ENCODE measurements at regions not wholly inside any gene's neighbourhood (a gene's known extent, or its start where the extent isn't known, plus 50 kb on each side); places are given as distances from the start of the nearest gene placed in this dataset.

GRCh38 chr4:152269448-152270191 lies 266.3 kb downstream of the FBXW7 start:
- DNase-seq (ENCODE audit: low read depth in 2 of 2, low spot score in 1 of 2), result no peak

GRCh38 chr4:152267811-152268210 lies 268.1 kb downstream of the FBXW7 start:
- DNase-seq (ENCODE audit: low read depth in 2 of 2, low spot score in 1 of 2), result no peak

- no peak for DNase-seq (ENCODE audit: low read depth in 2 of 2, low spot score in 1 of 2)
Observed at GRCh38 chr4:152266831-152267480, 268.9 kb downstream of the FBXW7 start.

GRCh38 chr4:152265149-152265621 lies 270.7 kb downstream of the FBXW7 start:
- no peak for DNase-seq (ENCODE audit: low read depth in 2 of 2, low spot score in 1 of 2)

- no peak for DNase-seq (ENCODE audit: low read depth in 2 of 2, low spot score in 1 of 2)
Observed at GRCh38 chr4:152264106-152264505, 271.8 kb downstream of the FBXW7 start.

- no peak for DNase-seq (ENCODE audit: low read depth in 2 of 2, low spot score in 1 of 2)
Observed at GRCh38 chr4:152259866-152260265, 276.0 kb downstream of the FBXW7 start.

GRCh38 chr4:152258804-152259708 lies 276.8 kb downstream of the FBXW7 start:
- DNase-seq (ENCODE audit: low read depth in 2 of 2, low spot score in 1 of 2), result no peak

- no peak for DNase-seq (ENCODE audit: low read depth in 2 of 2, low spot score in 1 of 2)
Observed at GRCh38 chr4:152258391-152258790, 277.5 kb downstream of the FBXW7 start.

GRCh38 chr4:152257601-152258066 lies 278.3 kb downstream of the FBXW7 start:
- DNase-seq (ENCODE audit: low read depth in 2 of 2, low spot score in 1 of 2), result no peak

GRCh38 chr4:152256996-152257395 lies 278.9 kb downstream of the FBXW7 start:
- no peak for DNase-seq (ENCODE audit: low read depth in 2 of 2, low spot score in 1 of 2)

- peak in 1 of 2 donors; percentile 34 for DNase-seq (ENCODE audit: low read depth in 2 of 2, low spot score in 1 of 2)
Observed at GRCh38 chr4:152255437-152255836, 280.5 kb downstream of the FBXW7 start.

GRCh38 chr4:152248347-152248746 lies 287.5 kb downstream of the FBXW7 start:
- no peak for DNase-seq (ENCODE audit: low read depth in 2 of 2, low spot score in 1 of 2)

GRCh38 chr4:152247271-152247975 lies 288.5 kb downstream of the FBXW7 start:
- no peak for DNase-seq (ENCODE audit: low read depth in 2 of 2, low spot score in 1 of 2)

- no peak for DNase-seq (ENCODE audit: low read depth in 2 of 2, low spot score in 1 of 2)
Observed at GRCh38 chr4:152246659-152247058, 289.2 kb downstream of the FBXW7 start.

- DNase-seq (ENCODE audit: low read depth in 2 of 2, low spot score in 1 of 2), result no peak
Observed at GRCh38 chr4:152245680-152246079, 290.2 kb downstream of the FBXW7 start.

GRCh38 chr4:152244659-152245058 lies 291.2 kb downstream of the FBXW7 start:
- DNase-seq (ENCODE audit: low read depth in 2 of 2, low spot score in 1 of 2), result no peak

GRCh38 chr4:152243896-152244595 lies 291.8 kb downstream of the FBXW7 start:
- DNase-seq (ENCODE audit: low read depth in 2 of 2, low spot score in 1 of 2), result no peak

- no peak for DNase-seq (ENCODE audit: low read depth in 2 of 2, low spot score in 1 of 2)
Observed at GRCh38 chr4:152243206-152243605, 292.7 kb downstream of the FBXW7 start.

GRCh38 chr4:152240232-152240631 lies 295.7 kb downstream of the FBXW7 start:
- no peak for DNase-seq (ENCODE audit: low read depth in 2 of 2, low spot score in 1 of 2)

GRCh38 chr4:152239216-152239615 lies 296.7 kb downstream of the FBXW7 start:
- DNase-seq (ENCODE audit: low read depth in 2 of 2, low spot score in 1 of 2), result no peak

Data from stimulated activated CD8-positive, alpha-beta memory T cell treated with anti-CD3 and anti-CD28 coated beads, Interleukin-4, amount 100 ng/mL, for 4 hours (primary cell).